ENCODE measurements at regions not wholly inside any gene's neighbourhood (a gene's known extent, or its start where the extent isn't known, plus 50 kb on each side); places are given as distances from the start of the nearest gene placed in this dataset.
"Not testable (repeated sequence)": the region's sequence is repeated elsewhere in the genome, so short reads cannot be mapped to it uniquely, and the experiment has no call there.

GRCh38 chr2:95738301-95738700 lies 146.5 kb downstream of the TRIM43 start:
- POLR2A ChIA-PET, result no interaction called here
- CTCF ChIA-PET, result no interaction called here
- DNase-seq (ENCODE audit: low read depth in 1 of 2, low spot score in 1 of 2), result no peak
- H3K9me3 ChIP-seq, result no peaks in the 10 kb centered on the region
- WGBS (ENCODE audit: missing lambda C conversion rate), result 53% methylated on average over 5 of the region's 5 CpGs
- ATAC-seq, result no peak
- no peak for TF ChIP-seq BCL3 (IDR thresholded peaks at IDR 0.05)
- TF ChIP-seq HDAC2 (IDR thresholded peaks at IDR 0.05), result no peak
- TF ChIP-seq MAZ (IDR thresholded peaks at IDR 0.05; ENCODE audit: borderline replicate concordance, low read depth, low read length), result no peak
- no peak for TF ChIP-seq RAD21 (conservative IDR thresholded peaks at IDR 0.05 in 1 of 2, IDR thresholded peaks at IDR 0.05 in 1 of 2)
- TF ChIP-seq SMC3 (IDR thresholded peaks at IDR 0.05), result no peak
- no peak for TF ChIP-seq CHD4 (IDR thresholded peaks at IDR 0.05; ENCODE audit: borderline replicate concordance)
- no peak for TF ChIP-seq KDM1A (IDR thresholded peaks at IDR 0.05; ENCODE audit: low read depth)
- TF ChIP-seq ESRRA (IDR thresholded peaks at IDR 0.05; ENCODE audit: borderline replicate concordance, low read length), result no peak
- TF ChIP-seq KDM5A (IDR thresholded peaks at IDR 0.05), result no peak
- no peak for TF ChIP-seq MAFK (IDR thresholded peaks at IDR 0.05; ENCODE audit: partially characterized antibody)
- no peak for TF ChIP-seq CHD2 (IDR thresholded peaks at IDR 0.05; ENCODE audit: low read length, partially characterized antibody)
- no peak for TF ChIP-seq HOXA7 (CRISPR knock-in tag; IDR thresholded peaks at IDR 0.05)
- no peak for TF ChIP-seq RFX5 (IDR thresholded peaks at IDR 0.05)
- TF ChIP-seq CBX2 (IDR thresholded peaks at IDR 0.05; ENCODE audit: borderline replicate concordance, low read depth), result no peak
- no peak for FAIRE-seq
- H3K4me1 ChIP-seq, result no peaks in the 10 kb centered on the region
- H3K4me3 ChIP-seq, result no peak overlapping the region
- H3K4me2 ChIP-seq, result no peak overlapping the region
- no peak overlapping the region for H3K27ac ChIP-seq

GRCh38 chr2:95752126-95752525 lies 160.3 kb downstream of the TRIM43 start:
- ATAC-seq; H3K4me3 ChIP-seq; DNase-seq (ENCODE audit: low read depth in 1 of 2, low spot score in 1 of 2); H3K9me3 ChIP-seq; H3K4me1 ChIP-seq; POLR2A ChIA-PET; H3K4me2 ChIP-seq; CTCF ChIA-PET; FAIRE-seq; H3K27ac ChIP-seq: not testable (repeated sequence)
- WGBS (ENCODE audit: missing lambda C conversion rate), result 58% methylated on average over 5 of the region's 9 CpGs

- DNase-seq (ENCODE audit: low read depth in 1 of 2, low spot score in 1 of 2); H3K4me2 ChIP-seq; H3K9me3 ChIP-seq; FAIRE-seq; H3K4me3 ChIP-seq; POLR2A ChIA-PET; H3K27ac ChIP-seq; ATAC-seq; H3K4me1 ChIP-seq; CTCF ChIA-PET: not testable (repeated sequence)
- WGBS (ENCODE audit: missing lambda C conversion rate), result 38% methylated on average over 8 of the region's 8 CpGs
Observed at GRCh38 chr2:95753812-95754211, 162.0 kb downstream of the TRIM43 start.

GRCh38 chr2:95754213-95754612 lies 162.4 kb downstream of the TRIM43 start:
- CTCF ChIA-PET, result not testable (repeated sequence)
- peak; percentile 87 for TF ChIP-seq MAFK (IDR thresholded peaks at IDR 0.05; ENCODE audit: partially characterized antibody)

GRCh38 chr2:95754819-95755563 lies 163.2 kb downstream of the TRIM43 start:
- CTCF ChIA-PET; H3K9me3 ChIP-seq; H3K4me3 ChIP-seq; POLR2A ChIA-PET; ATAC-seq; FAIRE-seq; DNase-seq (ENCODE audit: low read depth in 1 of 2, low spot score in 1 of 2); H3K27ac ChIP-seq; H3K4me1 ChIP-seq; H3K4me2 ChIP-seq: not testable (repeated sequence)
- 25% methylated on average over 11 of the region's 15 CpGs for WGBS (ENCODE audit: missing lambda C conversion rate)

More at GRCh38 chr2:95754213-95754612, 162.4 kb downstream of the TRIM43 start:
- POLR2A ChIA-PET; FAIRE-seq; ATAC-seq; H3K9me3 ChIP-seq; H3K4me2 ChIP-seq; H3K4me1 ChIP-seq; H3K27ac ChIP-seq; DNase-seq (ENCODE audit: low read depth in 1 of 2, low spot score in 1 of 2); H3K4me3 ChIP-seq: not testable (repeated sequence)
- 49% methylated on average over 6 of the region's 6 CpGs for WGBS (ENCODE audit: missing lambda C conversion rate)

GRCh38 chr2:95755956-95756669 lies 164.3 kb downstream of the TRIM43 start:
- CTCF ChIA-PET; H3K4me2 ChIP-seq; H3K27ac ChIP-seq; FAIRE-seq; H3K4me1 ChIP-seq; H3K9me3 ChIP-seq; H3K4me3 ChIP-seq; ATAC-seq; POLR2A ChIA-PET; DNase-seq (ENCODE audit: low read depth in 1 of 2, low spot score in 1 of 2): not testable (repeated sequence)
- 32% methylated on average over 5 of the region's 7 CpGs for WGBS (ENCODE audit: missing lambda C conversion rate)
